AG20443 (cell line): ENCODE measurements at regions not wholly inside any gene's neighbourhood (a gene's known extent, or its start where the extent isn't known, plus 50 kb on each side); places are given as distances from the start of the nearest gene placed in this dataset.

ENCODE experiments used
- DNase-seq: peaks from one replicate; pipeline ENCODE4 v3.0.0; 2012; ENCODE audit warnings: low spot score, mixed read lengths

- no peak for DNase-seq
These were observed 196.0 kb downstream of the URB2 start for GRCh38 chr1:229822026-229822425.

DNA sequence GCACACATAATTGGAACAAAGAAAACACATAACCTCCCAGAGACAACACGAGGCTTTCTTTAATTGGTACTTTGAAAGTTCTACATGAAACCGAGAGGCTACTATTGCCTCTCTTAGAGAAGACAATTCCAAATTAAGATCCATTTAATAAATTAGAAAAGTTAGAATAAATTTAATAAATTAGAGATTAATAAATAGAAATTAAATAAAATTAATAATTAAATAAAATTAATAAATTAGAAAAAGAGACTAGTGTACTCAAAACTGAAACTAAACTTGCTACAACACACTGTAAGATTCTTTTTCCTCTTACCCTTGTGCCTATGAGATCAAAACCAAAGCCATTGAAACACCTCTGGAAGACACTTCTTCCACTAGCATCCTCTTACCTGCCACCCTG lies 199.0 kb downstream of the URB2 start:
- no peak for DNase-seq

DNA sequence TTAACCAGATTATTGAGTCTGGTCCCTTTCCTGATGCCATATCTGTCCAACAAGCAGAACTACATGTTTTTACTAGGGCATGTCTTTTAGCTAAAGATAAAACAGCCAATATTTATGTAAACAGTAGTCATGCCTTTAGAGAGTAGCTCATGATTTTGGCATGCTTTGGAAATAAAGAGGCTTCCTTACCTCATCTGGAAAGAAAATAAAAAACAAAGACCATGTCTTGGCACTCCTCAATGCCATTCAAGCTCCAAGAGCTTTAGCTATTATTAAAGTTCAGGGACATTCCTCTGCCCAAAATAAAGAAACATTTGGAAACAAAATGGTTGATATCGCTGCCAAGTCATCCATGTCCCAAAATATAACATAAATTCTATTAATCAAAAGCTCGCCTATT lies 202.4 kb downstream of the URB2 start:
- DNase-seq, result no peak

- no peak for DNase-seq
These were observed 206.6 kb downstream of the URB2 start for GRCh38 chr1:229832695-229833094.

GRCh38 chr1:229834230-229834629 lies 208.2 kb downstream of the URB2 start:
- no peak for DNase-seq

- no peak for DNase-seq
These were observed 209.2 kb downstream of the URB2 start for GRCh38 chr1:229835226-229835625.

- DNase-seq, result no peak
These were observed 210.3 kb downstream of the URB2 start for GRCh38 chr1:229836324-229836723.

DNA sequence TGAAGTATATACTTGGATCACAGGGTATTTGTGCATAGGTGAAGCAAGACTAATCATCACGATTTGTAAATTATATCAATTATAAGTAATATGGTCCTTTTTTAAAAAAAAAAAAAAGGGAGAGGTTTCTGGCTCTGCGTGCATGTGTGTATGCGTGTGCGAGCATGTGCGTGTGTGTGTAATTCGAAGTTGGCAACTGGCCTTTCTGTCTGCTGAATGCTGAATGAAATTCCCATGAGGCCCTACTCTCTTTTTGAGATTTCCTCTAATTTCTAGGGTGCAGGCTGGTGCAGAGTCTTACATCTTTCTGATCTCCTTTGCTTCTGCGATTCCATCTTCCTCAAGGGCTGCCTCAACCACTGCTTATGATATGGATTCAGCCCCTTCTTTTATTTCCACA lies 212.2 kb downstream of the URB2 start:
- DNase-seq, result no peak

GRCh38 chr1:229839800-229840199 lies 213.8 kb downstream of the URB2 start:
- DNase-seq, result no peak

DNA sequence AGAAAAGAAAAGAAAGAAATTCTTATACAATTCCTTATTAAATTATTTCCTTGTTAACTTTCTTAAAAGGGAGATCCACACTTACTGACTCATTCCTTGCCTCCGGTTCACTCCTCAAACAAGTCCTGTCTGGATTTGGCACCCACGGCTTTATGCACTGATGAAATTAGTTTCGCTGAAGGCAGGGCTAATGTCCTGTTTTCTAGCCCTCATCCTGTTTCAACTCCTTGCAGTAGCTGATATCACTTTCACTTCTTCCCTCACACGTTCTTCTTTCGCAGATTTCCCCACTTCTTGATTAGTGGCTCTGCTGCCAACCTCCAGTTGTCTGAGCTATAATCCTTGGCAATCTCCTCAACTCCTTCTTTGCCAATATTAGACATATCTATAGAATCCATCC lies 215.2 kb downstream of the URB2 start:
- DNase-seq, result no peak

DNA sequence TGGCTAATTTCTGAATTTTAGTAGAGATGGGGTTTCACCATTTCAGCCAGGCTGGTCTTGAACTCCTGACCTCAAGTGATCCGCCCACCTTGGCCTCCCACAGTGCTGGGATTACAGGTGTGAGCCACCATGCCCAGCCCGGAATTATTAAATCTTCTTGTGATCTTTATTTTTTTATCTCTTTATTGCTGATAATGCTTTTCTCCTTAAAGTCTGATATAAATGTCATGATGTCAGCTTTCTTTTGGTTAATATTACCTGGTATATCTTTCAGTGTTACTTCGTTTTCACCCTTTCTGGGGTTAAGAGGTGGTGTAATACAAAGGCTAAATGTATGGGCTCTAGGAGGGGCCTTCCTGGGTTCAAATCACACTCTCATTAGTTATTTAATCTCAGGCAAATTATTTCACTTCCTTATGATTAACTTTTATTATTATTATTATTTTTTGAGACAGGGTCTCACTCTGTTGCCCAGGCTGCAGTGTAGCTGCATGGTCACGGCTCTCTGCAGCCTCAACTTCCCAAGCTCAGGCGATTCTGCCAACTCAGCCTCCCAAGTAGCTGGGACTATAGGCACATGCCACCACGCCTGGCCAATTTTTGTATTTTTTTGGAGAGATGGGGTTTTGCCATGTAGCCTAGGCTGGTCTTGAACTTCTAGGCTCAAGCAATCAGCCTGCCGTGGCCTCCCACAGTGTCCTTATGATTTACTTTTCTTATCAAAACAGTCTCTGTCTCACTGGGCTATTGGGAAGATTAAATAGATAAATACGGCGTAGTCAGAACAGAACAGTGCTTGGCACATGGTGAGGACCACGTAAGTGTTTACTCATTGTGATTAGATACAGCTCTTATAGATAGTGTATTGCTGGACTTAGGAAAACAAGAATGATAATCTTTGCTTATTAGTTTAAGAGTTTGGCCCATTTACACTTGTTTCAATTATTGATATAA lies 216.5 kb downstream of the URB2 start:
- DNase-seq, result no peak

- DNase-seq, result no peak
These were observed 217.7 kb downstream of the URB2 start for GRCh38 chr1:229843627-229844238.

DNA sequence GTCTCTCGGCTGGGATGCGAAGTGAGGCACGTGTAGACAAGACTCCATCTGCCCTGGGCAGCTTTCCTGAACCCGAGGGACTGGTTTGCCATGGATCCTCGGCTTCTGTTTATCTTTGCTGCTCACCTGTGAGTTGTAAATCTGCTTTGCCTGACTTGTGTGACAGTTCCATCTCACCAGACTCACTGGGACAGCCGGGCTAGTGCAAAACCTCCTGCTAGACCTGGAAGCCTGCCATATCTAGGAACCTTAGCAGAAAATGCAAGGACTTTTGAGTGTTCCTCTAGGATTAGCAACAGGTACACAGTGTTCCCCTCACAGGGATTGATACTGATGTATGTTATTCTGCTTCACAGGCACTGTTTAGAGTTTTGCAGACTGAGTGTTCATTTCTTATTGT lies 218.6 kb downstream of the URB2 start:
- DNase-seq, result no peak

- no peak for DNase-seq
These were observed 219.5 kb downstream of the URB2 start for GRCh38 chr1:229845410-229846138.

- no peak for DNase-seq
These were observed 220.3 kb downstream of the URB2 start for GRCh38 chr1:229846351-229846750.

- peak; percentile 31 for DNase-seq
These were observed 218.0 kb upstream of the GALNT2 start for GRCh38 chr1:229848752-229849677.

- no peak for DNase-seq
These were observed 215.5 kb upstream of the GALNT2 start for GRCh38 chr1:229851511-229851910.

DNA sequence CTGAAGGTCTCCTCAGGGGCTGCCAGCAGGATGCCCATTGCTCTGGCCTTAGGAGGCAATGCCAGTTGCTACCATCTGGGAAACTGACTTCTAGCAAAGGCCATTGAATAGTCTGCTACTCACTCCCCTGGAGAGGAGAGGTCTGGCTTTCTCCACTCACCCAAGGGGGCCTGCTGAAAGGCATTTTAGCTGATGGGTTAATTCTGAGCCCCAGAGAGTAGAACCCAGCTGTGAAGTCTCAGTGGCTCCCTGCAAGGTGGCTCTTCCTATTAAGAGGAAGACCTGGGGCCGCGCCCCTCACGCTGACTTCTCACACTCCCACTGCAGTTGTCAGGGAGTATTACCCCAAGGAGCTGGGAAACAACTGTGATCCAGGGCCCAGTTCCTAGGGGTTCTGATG lies 213.3 kb upstream of the GALNT2 start:
- DNase-seq, result no peak

DNA sequence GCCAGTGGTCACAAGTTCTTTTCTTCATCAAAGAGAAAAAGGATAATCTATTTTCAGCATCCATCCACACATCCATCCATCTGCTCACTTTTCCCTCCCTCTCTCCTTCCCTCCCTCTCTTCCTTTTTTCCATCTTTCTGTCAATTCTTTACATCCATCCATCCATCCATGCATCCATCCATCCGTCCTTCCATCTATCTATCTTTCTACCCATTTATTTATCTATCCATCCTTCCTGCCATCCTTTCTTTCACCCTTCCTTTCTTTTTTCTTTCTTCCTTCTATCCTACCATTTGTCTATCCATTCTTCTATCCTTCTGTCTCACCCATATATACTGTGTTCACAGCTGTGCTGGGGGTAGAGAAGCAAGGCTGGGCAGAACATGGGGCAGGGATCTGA lies 212.4 kb upstream of the GALNT2 start:
- no peak for DNase-seq

DNA sequence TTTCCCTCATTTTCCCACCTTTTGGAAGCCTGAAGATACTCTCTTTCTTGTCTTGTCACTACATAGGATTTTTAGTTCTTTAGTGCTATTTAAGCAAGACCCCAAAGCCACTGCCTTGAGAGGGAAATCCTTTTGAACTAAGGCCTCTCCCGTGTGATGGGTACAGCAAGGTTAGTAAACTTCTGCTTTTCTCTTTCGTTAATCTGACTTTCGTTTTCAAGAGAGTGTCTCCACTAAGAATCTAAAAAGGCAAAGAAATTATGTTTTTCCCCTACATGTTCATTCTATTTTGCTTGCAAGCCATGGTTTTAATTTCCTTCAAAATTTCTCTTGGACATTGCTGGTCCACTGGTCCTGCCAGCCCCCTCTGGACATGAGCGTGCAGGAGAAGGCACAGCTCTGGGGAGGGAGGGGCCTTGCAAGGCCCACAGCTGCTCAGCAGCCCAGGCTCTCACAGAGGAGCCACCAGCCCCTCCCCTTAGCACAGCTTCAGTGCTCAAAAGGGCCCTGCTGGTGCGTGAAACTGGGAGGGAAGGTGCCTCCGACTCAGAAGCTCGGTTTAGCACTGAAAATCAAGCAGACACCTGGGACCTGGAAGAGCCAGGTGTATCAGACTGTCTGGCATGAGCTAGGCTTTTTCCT lies 210.9 kb upstream of the GALNT2 start:
- DNase-seq, result peak; percentile 60

DNA sequence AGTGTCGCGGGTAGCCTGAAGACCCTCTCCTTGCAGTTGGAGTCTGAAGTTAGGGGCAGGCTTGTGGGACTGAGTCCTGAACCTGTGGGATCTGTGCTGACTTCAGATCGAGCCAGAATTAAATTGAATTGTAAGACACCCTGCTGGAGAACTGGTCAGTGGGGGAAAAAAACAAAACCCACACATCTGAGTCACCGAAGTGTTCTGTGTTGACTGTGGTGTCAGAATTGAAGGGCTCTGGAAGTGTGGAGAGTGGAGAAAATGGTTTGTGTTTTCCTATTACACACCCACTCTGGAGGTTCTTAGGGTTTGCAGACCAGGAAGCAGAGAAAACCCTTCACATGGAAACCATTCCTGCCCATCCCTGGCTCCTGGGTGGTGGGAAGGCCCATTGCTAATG lies 209.5 kb upstream of the GALNT2 start:
- DNase-seq, result no peak
